Gastroesophageal sphincter (tissue), 4 donors: ENCODE measurements at regions not wholly inside any gene's neighbourhood (a gene's known extent, or its start where the extent isn't known, plus 50 kb on each side); places are given as distances from the start of the nearest gene placed in this dataset.

Experiments used
- ATAC-seq: fragments of 150-250 bp; one replicate; pipeline ENCODE4 v1.9.1; 2016; ENCODE audit warnings: mild to moderate bottlenecking, moderate library complexity
- H3K27ac ChIP-seq, 4 donors: fragments of 200-600 bp; sonication (generic) in 3 of 4; 1 replicate in 3 of 4; 2 replicates in 1 of 4; pipeline ENCODE4 v1.5.1; 2016 to 2019
- H3K27me3 ChIP-seq: fragments of 200-600 bp; sonication (generic); one replicate; pipeline ENCODE4 v1.5.1; 2019
- H3K36me3 ChIP-seq, 2 donors: fragments of 200-600 bp; sonication (generic); one replicate each; pipeline ENCODE4 v1.5.1; 2019; ENCODE audit warnings: control low read depth in 1 of 2
- H3K4me1 ChIP-seq, 3 donors: fragments of 200-600 bp; sonication (generic); 1 replicate in 2 of 3; 2 replicates in 1 of 3; pipeline ENCODE4 v1.5.1; 2016 to 2019; ENCODE audit warnings: control low read depth in 2 of 3
- H3K4me3 ChIP-seq, 2 donors: fragments of 200-600 bp; sonication (generic); one replicate each; pipeline ENCODE4 v1.5.1; 2019; ENCODE audit warnings: mild to moderate bottlenecking in 1 of 2, moderate library complexity in 1 of 2
- H3K9me3 ChIP-seq, 3 donors: fragments of 200-600 bp; sonication (generic); one replicate each; pipeline ENCODE4 v1.5.1; 2017 to 2019; ENCODE audit warnings: control low read depth in 2 of 3
- EP300 ChIP-seq: sonication (generic); formaldehyde crosslinking; IDR thresholded peaks from one replicate; pipeline ENCODE4 v1.6.1; 2017; ENCODE audit warnings: antibody characterized with exemption, mild to moderate bottlenecking
- POLR2A ChIP-seq, 2 donors: fragments of 450-650 bp; IDR thresholded peaks; one replicate each; pipeline ENCODE4 v1.6.1; 2017; ENCODE audit warnings: antibody characterized with exemption in 2 of 2, mild to moderate bottlenecking in 2 of 2, moderate library complexity in 1 of 2
- POLR2AphosphoS5 ChIP-seq: sonication (generic); formaldehyde crosslinking; IDR thresholded peaks from one replicate; pipeline ENCODE4 v1.6.1; 2017; ENCODE audit warnings: antibody characterized with exemption
- WGBS, 2 donors: methylation state at CpG; one replicate each; pipeline ENCODE4 v1.1.5; 2018; ENCODE audit warnings: low coverage in 1 of 2; 5-methylcytosine and 5-hydroxymethylcytosine counted together
- TF ChIP-seq, protein P1 (sequence below), 4 experiments: fragments of 200-600 bp in 2 of 4; fragments of 450-650 bp in 2 of 4; sonication (generic) in 1 of 4; IDR thresholded peaks; one replicate each; pipeline ENCODE4 v1.5.1; 2017 to 2019; ENCODE audit warnings: antibody characterized with exemption in 4 of 4, mild to moderate bottlenecking in 2 of 4, moderate library complexity in 2 of 4

- Histone ChIP-seq H3K4me1 (peaks cover 3 to 34% (median 8%) of the 10 kb centered on the region in 3 donors), H3K27me3 (no peaks in the 10 kb centered on the region), H3K27ac (no peak overlapping the region), H3K9me3 (no peaks in the 10 kb centered on the region), H3K4me3 (no peak overlapping the region), H3K36me3 (no peaks in the 10 kb centered on the region)
- 40 to 91% methylated on average over 1 of the region's 1 CpG for WGBS, 2 donors
- ATAC-seq = no peak
- TF ChIP-seq, protein P1, sequence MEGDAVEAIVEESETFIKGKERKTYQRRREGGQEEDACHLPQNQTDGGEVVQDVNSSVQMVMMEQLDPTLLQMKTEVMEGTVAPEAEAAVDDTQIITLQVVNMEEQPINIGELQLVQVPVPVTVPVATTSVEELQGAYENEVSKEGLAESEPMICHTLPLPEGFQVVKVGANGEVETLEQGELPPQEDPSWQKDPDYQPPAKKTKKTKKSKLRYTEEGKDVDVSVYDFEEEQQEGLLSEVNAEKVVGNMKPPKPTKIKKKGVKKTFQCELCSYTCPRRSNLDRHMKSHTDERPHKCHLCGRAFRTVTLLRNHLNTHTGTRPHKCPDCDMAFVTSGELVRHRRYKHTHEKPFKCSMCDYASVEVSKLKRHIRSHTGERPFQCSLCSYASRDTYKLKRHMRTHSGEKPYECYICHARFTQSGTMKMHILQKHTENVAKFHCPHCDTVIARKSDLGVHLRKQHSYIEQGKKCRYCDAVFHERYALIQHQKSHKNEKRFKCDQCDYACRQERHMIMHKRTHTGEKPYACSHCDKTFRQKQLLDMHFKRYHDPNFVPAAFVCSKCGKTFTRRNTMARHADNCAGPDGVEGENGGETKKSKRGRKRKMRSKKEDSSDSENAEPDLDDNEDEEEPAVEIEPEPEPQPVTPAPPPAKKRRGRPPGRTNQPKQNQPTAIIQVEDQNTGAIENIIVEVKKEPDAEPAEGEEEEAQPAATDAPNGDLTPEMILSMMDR (IDR thresholded peaks at IDR 0.05) = no peak
- TF ChIP-seq POLR2AphosphoS5 = no peak
- no peak for TF ChIP-seq EP300
- TF ChIP-seq POLR2A (IDR thresholded peaks at IDR 0.05) = no peak
These were observed 148.3 kb upstream of the ARHGEF26 start for GRCh38 chr3:153972862-153973261.

GRCh38 chr3:153973722-153974265 is 147.4 kb upstream of the ARHGEF26 start:
- peaks cover 3 to 44% (median 10%) of the 10 kb centered on the region in 3 donors for H3K4me1 ChIP-seq
- no peak for ATAC-seq
- no peak overlapping the region for H3K4me3 ChIP-seq
- H3K27me3 ChIP-seq = no peaks in the 10 kb centered on the region
- no peaks in the 10 kb centered on the region for H3K9me3 ChIP-seq
- no peaks in the 10 kb centered on the region for H3K36me3 ChIP-seq
- TF ChIP-seq, protein P1 (IDR thresholded peaks at IDR 0.05) = no peak
- TF ChIP-seq POLR2A (IDR thresholded peaks at IDR 0.05) (no peak), EP300 (no peak), POLR2AphosphoS5 (no peak)
- 22 to 32% methylated on average over 3 of the region's 3 CpGs for WGBS, 2 donors
- H3K27ac ChIP-seq = peak overlapping the region in 1 of 4 donors; percentile 18

DNA sequence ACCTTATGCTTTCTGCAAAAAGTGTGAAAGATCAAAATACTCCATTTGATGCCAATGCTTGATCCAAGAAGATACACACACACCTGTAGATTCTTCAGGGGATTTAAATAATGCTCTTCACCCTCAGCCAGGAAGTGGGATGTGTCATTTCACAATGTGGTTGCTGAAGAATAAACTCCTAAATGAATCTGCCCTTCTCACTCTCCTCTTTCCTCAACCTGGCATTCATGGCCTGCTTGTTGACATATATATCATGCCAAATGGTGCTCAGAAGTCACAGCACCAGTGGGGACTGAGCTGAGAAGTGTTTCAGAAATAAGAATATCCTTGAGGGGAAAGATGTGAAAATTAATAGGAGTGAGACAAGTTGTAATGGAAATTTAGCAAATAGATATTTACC is 146.6 kb upstream of the ARHGEF26 start:
- no peak for ATAC-seq
- Histone ChIP-seq H3K36me3 (no peaks in the 10 kb centered on the region), H3K27me3 (no peaks in the 10 kb centered on the region), H3K9me3 (no peaks in the 10 kb centered on the region), H3K4me1 (peaks cover 3 to 46% (median 10%) of the 10 kb centered on the region in 3 donors), H3K4me3 (no peak overlapping the region), H3K27ac (no peak overlapping the region)
- no peak for TF ChIP-seq POLR2AphosphoS5
- TF ChIP-seq, protein P1 (IDR thresholded peaks at IDR 0.05) = no peak
- TF ChIP-seq POLR2A (IDR thresholded peaks at IDR 0.05) = no peak
- no peak for TF ChIP-seq EP300

GRCh38 chr3:153976891-153977554 is 144.2 kb upstream of the ARHGEF26 start:
- Histone ChIP-seq H3K9me3 (no peaks in the 10 kb centered on the region), H3K4me3 (no peak overlapping the region), H3K4me1 (peaks cover 3 to 36% (median 10%) of the 10 kb centered on the region in 3 donors), H3K27me3 (no peaks in the 10 kb centered on the region), H3K36me3 (no peaks in the 10 kb centered on the region), H3K27ac (peak overlapping the region in 2 of 4 donors; percentile 2 to 33)
- TF ChIP-seq POLR2AphosphoS5 (no peak), POLR2A (IDR thresholded peaks at IDR 0.05) (no peak), EP300 (no peak)
- TF ChIP-seq, protein P1 (IDR thresholded peaks at IDR 0.05) = no peak
- whole genome bisulfite sequencing, 2 donors = 0 to 8% methylated on average over 1 to 2 of the region's 2 CpGs
- ATAC-seq = peak; percentile 48

DNA sequence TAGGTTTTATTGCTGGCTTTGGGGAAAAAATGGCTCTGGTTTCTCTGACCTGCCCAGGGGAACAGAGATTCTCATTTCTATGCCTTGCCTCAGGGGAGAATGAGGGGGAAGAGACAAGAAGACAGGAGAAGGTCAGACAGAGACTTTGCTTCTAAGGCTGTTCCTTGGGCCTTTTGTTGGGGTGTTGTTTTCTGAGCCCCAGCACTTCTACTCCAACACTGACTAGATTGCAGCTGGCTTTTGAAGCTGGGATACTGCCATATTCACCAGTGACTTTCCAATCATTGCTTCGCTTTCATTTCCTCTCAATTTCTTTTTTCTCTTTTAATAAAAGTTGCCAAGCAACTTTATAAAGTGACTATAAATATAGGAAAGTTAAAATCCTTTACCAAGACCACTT is 143.2 kb upstream of the ARHGEF26 start:
- no peak for ATAC-seq
- no peak overlapping the region for H3K4me3 ChIP-seq
- no peak for TF ChIP-seq POLR2AphosphoS5
- WGBS, 2 donors = 70 to 82% methylated on average over 1 of the region's 1 CpG
- H3K36me3 ChIP-seq = no peaks in the 10 kb centered on the region
- peak overlapping the region in 1 of 4 donors; percentile 33 for H3K27ac ChIP-seq
- H3K27me3 ChIP-seq = no peaks in the 10 kb centered on the region
- H3K4me1 ChIP-seq = peaks cover 3 to 36% (median 10%) of the 10 kb centered on the region in 3 donors
- H3K9me3 ChIP-seq = no peaks in the 10 kb centered on the region
